GM21367 (cell line): ENCODE measurements at regions not wholly inside any gene's neighbourhood (a gene's known extent, or its start where the extent isn't known, plus 50 kb on each side); places are given as distances from the start of the nearest gene placed in this dataset.

Source experiments
- ATAC-seq: cut with Tn5 transposase; IDR thresholded peaks from one replicate; pipeline ENCODE4 v1.9.1; 2021; ENCODE audit not compliant: unreplicated experiment

GRCh38 chr10:10915215-10915614, 102.5 kb upstream of the CELF2 start:
- ATAC-seq: no peak

GRCh38 chr10:10917031-10917430, 100.6 kb upstream of the CELF2 start:
- no peak for ATAC-seq

GRCh38 chr10:10919976-10920375, 97.7 kb upstream of the CELF2 start:
- no peak for ATAC-seq

GRCh38 chr10:10921826-10922461, 95.7 kb upstream of the CELF2 start:
- ATAC-seq: no peak

- ATAC-seq: no peak
Measured at GRCh38 chr10:10923029-10923651, 94.5 kb upstream of the CELF2 start.

- no peak for ATAC-seq
Measured at GRCh38 chr10:10925667-10926066, 92.0 kb upstream of the CELF2 start.

GRCh38 chr10:10927608-10928007, 90.1 kb upstream of the CELF2 start:
- ATAC-seq: no peak

GRCh38 chr10:10930979-10931743, 86.5 kb upstream of the CELF2 start:
- ATAC-seq: no peak

GRCh38 chr10:10935032-10935431, 82.6 kb upstream of the CELF2 start:
- ATAC-seq: no peak

- ATAC-seq: no peak
Measured at GRCh38 chr10:10938676-10939075, 79.0 kb upstream of the CELF2 start.

GRCh38 chr10:10941127-10941730, 76.4 kb upstream of the CELF2 start:
- no peak for ATAC-seq

GRCh38 chr10:10942441-10942840, 75.2 kb upstream of the CELF2 start:
- ATAC-seq: no peak

- ATAC-seq: no peak
Measured at GRCh38 chr10:10946081-10946480, 71.6 kb upstream of the CELF2 start.

GRCh38 chr10:10946801-10947200, 70.9 kb upstream of the CELF2 start:
- no peak for ATAC-seq

- ATAC-seq: no peak
Measured at GRCh38 chr10:10951675-10952074, 66.0 kb upstream of the CELF2 start.

GRCh38 chr10:10952800-10953199, 64.9 kb upstream of the CELF2 start:
- no peak for ATAC-seq

GRCh38 chr10:10956681-10957542, 60.8 kb upstream of the CELF2 start:
- ATAC-seq: no peak

- no peak for ATAC-seq
Measured at GRCh38 chr10:10958041-10958440, 59.6 kb upstream of the CELF2 start.

GRCh38 chr10:10959666-10960065, 58.0 kb upstream of the CELF2 start:
- ATAC-seq: peak; percentile 84

- ATAC-seq: no peak
Measured at GRCh38 chr10:10960534-10960933, 57.1 kb upstream of the CELF2 start.

GRCh38 chr10:10961072-10961471, 56.6 kb upstream of the CELF2 start:
- no peak for ATAC-seq
